HG03457 (cell line): ENCODE measurements at regions not wholly inside any gene's neighbourhood (a gene's known extent, or its start where the extent isn't known, plus 50 kb on each side); places are given as distances from the start of the nearest gene placed in this dataset.

Experiments used
- ATAC-seq: cut with Tn5 transposase; IDR thresholded peaks from one replicate; pipeline ENCODE4 v1.9.1; 2021; ENCODE audit warnings: moderate number of reproducible peaks; ENCODE audit not compliant: unreplicated experiment

DNA sequence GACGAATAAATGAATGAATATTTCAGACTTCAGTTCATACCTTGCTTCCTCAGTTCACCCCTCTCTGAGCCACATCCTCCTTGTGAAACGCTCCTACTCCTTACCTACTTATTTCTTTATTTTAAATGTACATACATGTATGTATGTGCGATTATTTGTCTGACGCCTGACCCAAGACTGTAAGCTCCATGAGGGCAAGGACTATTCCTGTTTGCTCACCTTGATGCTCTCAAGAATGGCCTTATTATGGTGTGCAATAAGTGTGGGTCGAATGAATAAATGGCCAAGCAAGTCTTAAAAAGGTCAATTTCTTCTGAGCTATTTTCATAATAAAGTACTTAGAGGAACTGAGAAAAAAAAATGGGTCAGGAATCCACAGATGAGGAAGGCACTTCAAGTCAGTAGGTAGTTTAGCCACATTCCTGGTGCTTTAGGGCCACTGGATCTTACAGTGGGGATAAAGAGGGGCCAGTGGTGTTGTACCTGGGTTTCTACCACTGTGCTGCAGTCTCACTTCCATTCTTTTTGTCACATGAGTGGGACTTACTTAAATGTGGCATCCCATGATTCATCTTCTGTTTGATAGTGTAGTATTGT is 74.7 kb downstream of the SDC1 start:
- ATAC-seq = no peak

GRCh38 chr2:20149703-20150030 is 75.3 kb downstream of the SDC1 start:
- ATAC-seq = no peak

DNA sequence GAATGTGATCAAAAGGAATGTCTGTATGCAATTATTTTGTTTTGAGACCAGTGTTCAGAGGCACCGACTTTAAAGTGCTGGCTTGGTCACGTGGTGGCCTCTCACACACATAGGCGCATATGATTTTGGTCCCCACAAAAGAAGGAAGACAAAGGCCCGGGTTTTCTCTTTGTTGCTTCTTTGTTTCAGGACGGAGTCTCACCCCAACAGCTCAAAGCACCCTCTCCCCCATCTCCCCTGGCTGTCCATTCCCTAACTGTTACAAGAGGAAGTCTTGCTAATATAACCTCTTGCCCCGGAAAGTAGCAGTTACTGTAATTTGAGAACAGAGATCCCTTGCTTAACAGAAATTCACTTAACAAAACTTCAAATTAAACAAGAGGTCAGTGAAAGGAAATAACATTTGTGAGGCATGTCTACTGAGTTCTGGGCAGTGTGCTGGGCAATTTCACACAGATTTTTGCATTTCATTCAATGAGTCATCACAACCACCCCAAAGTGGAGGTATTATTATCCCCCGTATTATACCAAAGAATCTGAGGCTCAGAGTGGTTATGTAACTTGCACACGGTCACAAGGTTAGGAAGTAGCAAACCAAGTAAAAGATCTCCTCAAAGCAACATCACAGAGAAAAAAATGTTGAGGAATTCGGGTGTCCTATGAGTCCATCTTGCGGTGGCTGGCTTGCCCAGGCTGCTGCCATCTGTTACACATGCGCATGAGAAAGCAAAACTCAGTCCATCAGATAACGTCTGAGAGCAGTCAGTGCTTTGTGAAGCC is 75.8 kb downstream of the SDC1 start:
- ATAC-seq = no peak

DNA sequence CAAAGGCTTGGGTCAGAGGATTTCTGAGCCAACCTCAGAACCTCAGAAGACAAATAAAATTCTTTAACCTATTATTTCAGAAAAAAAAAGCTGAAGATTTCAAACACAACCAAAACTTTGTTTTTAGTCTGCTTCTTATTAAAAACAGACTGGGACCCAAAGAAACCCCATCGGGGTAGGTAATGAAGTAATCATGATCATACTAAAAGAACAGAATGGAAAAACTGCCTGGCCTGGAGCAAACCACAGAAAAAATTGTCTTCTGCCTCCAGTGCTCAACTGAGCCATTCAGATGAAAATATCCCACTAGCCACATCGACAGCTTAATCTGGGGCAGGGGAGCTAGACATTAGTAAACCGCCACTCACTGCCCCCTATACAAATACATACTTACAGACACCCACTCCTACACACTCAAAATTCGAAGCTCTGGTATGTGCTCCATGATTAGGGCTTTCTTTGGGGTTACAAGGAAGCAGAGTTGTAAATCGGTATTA is 76.5 kb downstream of the SDC1 start:
- no peak for ATAC-seq

- no peak for ATAC-seq
Observed at GRCh38 chr2:20147351-20147750, 77.6 kb downstream of the SDC1 start.

DNA sequence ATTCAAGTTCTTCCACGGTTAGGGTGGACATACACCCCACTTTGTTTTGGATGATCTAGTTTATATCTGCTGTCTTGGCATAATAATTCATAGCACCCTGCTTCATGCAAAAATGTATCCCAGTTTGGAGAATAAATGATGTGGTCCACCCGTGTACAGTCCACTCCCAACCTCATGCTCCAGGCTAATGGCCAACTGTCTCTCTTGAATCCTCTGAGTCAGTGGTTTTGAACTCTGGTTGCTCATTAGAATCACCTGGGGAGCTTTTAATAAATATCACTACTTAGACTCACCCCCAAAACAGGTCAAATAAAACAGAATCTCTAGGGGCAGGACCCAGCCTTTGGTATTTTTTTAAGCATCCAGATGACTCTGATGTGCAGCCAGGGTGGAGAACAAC is 78.5 kb downstream of the SDC1 start:
- no peak for ATAC-seq

GRCh38 chr2:20145497-20146193 is 79.3 kb downstream of the SDC1 start:
- peak; percentile 85 for ATAC-seq

DNA sequence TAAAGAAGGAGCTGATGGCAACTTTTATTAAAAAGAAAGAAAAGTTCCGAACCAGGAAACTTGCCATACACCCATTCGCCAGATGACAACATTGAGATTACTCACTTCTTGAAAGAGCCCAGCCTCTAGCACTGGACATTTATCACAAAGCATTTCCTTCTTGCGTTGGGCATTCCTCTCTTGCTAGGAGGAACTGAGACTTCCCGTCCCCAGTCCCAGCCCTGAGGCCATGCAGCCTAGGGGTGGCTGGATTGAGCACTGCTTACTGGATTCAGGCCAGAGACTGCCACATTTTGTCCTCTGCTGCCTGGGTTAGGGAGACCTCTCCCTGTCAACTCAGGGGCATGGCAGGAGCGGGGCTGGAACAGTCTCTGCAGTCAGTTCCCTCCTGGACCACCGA is 80.1 kb downstream of the SDC1 start:
- ATAC-seq = no peak

DNA sequence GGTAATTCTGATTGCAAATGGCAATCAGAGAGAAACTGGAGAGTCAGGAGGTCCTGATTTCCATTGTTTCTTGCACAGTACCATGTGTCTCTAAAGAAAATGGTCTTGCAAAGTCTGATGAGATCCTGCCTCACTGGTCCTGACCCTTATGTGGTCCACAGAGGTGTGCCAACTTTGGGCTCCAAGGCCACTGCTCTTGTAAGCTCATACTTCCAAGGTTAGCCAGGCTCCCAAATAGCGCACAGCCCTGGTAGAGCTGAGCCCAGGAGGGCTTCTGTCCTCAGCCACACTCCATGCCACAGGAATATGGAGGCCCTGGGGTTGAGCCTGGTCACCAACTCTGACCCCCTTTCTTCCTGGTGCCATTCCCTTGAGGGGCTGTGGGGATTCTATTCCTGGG is 80.7 kb downstream of the SDC1 start:
- ATAC-seq = no peak

GRCh38 chr2:20143263-20143662 is 81.7 kb downstream of the SDC1 start:
- no peak for ATAC-seq

DNA sequence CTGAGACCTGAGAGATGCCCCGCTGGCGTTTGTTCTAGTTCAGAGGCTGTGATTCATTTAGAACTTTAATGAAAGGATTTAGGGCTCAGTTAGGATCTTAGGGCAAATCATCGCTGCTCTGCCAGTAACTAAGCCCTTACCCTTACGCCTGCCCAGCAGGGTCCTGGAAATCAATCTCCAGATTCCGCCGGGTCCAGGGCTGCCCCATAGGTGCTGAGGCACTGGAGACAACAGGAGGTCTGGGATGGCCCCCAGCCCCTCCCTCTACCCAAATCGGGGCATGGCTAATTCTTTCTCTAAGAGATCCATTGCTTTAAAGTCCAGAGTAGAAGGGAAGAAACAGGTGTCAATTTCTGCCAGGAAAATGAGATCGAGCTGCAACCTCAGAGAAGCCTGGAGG is 83.1 kb downstream of the SDC1 start:
- no peak for ATAC-seq

- ATAC-seq = no peak
Observed at GRCh38 chr2:20141056-20141762, 83.7 kb downstream of the SDC1 start.

DNA sequence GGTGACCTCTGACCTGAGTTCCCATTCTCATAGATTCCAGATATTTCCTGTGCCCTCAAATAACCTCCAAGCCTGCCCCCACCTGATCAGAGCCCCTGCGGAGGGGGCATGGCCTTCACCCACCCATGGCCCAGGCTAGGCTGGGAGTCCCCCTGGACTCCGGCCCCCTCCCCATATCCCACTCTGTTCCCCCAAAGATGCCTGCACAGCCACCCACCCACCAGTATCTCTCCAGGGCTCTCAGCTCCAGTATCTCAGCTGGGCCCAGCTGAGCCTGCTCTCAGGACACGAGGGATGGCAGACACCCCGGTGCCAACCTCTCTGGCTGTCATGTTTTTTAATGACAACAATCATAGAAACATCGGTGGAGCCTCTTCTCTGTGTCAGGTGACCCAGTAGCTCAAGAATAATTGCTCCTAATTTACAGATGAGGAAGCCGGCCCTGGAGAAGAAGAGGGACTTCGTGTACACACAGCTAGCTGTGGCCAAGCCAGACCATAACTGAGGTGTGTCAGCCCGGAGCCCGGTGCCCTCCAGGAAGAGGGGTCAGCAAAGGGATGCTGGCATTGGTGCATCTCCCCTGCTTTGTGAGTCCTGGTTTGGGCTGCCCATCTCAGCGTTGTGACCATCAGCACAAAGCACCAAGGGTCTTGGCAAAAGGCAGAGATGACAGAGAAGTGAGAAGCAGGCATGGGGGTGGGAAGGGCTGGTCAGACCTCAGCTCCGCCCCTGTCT is 84.4 kb downstream of the SDC1 start:
- ATAC-seq = no peak

DNA sequence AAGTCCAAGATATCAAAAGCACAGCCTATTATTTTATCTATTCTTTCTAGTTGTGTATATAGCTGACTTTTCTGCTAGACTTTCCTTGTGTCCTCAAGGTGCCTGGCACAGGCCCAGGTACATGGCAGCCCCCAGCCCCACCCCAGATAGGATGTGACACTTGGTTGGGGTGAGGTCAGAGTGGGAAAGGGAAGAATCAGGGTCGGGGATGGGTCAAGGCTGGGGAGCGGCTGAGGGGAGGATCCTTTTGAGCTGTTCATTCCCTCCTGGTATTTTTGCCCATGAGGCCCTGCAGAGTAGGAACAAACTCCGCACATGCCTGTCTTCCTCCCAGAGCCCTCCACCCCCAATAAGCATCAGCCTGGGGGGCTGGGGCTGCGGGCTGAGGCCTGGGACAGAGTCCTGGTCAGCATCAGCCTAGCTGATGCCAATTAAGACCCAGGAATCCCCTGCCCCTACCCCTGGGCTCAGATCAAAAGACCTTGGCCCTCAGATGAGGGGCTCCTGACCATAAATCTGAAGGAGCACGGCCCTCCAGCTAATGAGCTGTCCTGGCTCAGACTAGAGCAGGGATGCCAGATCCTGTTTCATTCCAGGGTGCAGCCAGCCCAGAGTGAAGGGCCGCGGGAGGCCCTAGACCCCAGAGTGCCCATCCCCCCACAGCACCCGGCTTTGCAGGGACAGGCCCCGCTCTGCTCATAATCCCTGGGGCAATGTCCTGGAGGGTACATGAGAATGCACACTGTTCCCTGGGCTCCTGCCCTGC is 85.3 kb downstream of the SDC1 start:
- ATAC-seq = no peak

- ATAC-seq = no peak
Observed at GRCh38 chr2:20138696-20139095, 86.2 kb downstream of the SDC1 start.

DNA sequence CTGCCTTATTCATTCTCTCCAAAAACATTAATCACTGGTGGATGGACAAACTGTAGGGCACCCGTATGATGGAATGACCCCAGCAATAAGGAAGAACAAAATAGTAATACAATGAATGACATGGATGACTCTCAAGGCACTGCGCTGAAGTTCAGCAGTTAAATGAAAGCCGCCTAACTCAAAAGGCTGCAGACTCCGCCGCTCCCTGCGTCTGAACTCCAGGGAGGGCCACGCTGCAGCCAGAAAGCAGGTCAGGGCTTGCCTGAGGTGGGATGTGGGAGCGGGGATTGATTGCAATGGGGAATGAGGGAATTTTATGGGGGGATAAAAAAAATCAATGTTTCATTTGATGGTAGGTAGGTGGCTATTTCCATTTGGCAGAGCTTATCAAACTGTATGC is 86.5 kb upstream of the LAPTM4A start:
- ATAC-seq = no peak

DNA sequence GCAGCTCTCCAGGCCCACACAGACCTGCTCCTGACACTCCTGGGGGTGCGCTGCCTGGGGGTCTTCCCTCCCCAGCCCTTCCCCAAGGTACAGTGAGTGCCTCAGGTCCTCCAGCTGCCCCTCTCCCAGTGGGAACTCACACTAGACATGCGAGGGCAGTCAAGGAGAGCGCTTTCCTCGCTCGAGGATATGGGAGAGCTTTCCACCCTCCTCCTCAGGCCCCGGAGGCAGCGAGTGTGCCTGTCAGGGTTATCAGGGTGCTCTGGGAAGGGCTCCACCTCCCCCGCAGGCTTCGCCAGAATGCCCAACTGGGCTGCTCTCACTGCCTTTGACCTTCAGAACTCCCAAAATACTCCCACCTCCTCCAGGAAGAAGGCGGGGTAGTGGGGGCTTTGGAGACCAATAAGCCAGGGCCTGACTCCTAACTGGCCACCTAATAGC is 85.7 kb upstream of the LAPTM4A start:
- no peak for ATAC-seq

GRCh38 chr2:20136149-20136548 is 84.7 kb upstream of the LAPTM4A start:
- no peak for ATAC-seq

- ATAC-seq = peak; percentile 83
Observed at GRCh38 chr2:20135631-20136050, 84.2 kb upstream of the LAPTM4A start.

DNA sequence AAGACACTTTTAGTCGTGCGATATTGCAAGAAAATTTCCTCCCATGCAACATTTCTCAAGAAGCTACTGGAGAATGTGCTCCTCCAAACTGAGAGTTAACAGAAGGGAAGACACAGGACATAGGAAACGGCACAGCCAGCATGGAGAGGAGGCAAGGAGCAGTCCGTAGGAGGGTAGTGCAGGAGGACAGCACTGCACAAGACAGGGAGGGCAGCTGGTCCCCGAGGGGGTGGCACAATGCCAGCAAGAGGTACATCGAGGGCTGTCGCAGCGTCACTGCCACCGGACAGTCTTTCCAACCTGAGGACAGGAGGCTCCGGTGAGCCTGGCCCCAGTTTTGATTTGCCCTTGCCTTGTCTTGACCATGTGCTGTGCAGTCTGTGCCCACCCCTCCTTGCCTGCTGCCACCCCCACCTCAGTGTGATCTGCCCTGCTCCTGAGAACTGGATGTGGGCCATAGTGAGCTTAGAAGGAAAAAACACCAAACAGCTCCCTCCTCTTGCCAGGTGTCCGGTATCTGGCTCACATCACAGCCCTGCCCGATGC is 81.6 kb upstream of the LAPTM4A start:
- no peak for ATAC-seq
